ENCODE measurements at regions not wholly inside any gene's neighbourhood (a gene's known extent, or its start where the extent isn't known, plus 50 kb on each side); places are given as distances from the start of the nearest gene placed in this dataset.

DNA sequence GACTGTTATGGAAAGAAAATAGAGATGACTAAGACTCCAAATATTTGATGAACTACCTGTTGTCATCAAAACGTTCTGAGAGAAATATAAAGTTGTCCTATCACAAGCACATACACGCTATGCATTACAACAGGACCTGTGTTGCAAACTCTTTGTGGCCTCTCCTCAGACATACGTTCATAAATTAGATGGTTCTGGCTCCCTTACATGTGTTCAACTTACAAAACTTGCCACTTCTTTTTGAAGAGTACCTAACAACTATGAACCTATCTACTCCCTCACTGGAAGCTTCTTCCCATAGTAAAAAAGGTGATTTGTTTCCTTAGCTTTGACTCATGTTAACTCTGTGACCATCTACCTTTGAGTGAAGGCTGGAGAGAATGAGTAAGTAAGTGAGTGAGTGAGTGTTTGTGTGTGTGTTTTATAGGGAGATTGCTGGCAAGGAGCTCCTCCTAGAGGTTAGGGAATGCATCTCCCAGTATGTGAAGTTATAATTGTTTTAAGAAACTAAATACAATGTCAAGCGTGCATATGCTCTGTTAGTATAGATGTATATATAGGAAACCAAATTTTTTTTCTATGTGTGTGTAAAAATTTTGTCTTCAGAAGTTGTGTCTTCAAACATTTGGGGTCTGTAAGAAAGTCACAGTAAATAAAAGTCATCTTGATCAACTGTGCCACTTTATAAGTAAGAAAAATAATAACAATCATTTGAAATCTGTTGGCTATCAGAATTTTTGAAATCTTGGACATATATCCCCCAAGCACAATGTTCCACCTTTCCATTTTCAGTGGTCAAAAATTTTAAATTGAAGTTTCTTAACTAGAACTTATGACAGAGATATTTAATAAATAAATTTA is 1211.1 kb upstream of the GJE1 start (continued):
- TF ChIP-seq, protein P1, sequence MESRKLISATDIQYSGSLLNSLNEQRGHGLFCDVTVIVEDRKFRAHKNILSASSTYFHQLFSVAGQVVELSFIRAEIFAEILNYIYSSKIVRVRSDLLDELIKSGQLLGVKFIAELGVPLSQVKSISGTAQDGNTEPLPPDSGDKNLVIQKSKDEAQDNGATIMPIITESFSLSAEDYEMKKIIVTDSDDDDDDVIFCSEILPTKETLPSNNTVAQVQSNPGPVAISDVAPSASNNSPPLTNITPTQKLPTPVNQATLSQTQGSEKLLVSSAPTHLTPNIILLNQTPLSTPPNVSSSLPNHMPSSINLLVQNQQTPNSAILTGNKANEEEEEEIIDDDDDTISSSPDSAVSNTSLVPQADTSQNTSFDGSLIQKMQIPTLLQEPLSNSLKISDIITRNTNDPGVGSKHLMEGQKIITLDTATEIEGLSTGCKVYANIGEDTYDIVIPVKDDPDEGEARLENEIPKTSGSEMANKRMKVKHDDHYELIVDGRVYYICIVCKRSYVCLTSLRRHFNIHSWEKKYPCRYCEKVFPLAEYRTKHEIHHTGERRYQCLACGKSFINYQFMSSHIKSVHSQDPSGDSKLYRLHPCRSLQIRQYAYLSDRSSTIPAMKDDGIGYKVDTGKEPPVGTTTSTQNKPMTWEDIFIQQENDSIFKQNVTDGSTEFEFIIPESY (CRISPR knock-in tag; IDR thresholded peaks at IDR 0.05), result no peak
- TF ChIP-seq, protein P2, sequence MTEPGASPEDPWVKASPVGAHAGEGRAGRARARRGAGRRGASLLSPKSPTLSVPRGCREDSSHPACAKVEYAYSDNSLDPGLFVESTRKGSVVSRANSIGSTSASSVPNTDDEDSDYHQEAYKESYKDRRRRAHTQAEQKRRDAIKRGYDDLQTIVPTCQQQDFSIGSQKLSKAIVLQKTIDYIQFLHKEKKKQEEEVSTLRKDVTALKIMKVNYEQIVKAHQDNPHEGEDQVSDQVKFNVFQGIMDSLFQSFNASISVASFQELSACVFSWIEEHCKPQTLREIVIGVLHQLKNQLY (CRISPR knock-in tag; conservative IDR thresholded peaks at IDR 0.05), result no peak
- TF ChIP-seq, protein P3, sequence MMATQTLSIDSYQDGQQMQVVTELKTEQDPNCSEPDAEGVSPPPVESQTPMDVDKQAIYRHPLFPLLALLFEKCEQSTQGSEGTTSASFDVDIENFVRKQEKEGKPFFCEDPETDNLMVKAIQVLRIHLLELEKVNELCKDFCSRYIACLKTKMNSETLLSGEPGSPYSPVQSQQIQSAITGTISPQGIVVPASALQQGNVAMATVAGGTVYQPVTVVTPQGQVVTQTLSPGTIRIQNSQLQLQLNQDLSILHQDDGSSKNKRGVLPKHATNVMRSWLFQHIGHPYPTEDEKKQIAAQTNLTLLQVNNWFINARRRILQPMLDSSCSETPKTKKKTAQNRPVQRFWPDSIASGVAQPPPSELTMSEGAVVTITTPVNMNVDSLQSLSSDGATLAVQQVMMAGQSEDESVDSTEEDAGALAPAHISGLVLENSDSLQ (IDR thresholded peaks at IDR 0.05), result peak; percentile 42; the same call in 1 of the 2 replicates
- no peak for TF ChIP-seq TCF7 (IDR thresholded peaks at IDR 0.05; ENCODE audit: borderline replicate concordance)
- no peak for TF ChIP-seq RBM15 (IDR thresholded peaks at IDR 0.05; ENCODE audit: insufficient read depth, low read length)
- TF ChIP-seq, protein P4, sequence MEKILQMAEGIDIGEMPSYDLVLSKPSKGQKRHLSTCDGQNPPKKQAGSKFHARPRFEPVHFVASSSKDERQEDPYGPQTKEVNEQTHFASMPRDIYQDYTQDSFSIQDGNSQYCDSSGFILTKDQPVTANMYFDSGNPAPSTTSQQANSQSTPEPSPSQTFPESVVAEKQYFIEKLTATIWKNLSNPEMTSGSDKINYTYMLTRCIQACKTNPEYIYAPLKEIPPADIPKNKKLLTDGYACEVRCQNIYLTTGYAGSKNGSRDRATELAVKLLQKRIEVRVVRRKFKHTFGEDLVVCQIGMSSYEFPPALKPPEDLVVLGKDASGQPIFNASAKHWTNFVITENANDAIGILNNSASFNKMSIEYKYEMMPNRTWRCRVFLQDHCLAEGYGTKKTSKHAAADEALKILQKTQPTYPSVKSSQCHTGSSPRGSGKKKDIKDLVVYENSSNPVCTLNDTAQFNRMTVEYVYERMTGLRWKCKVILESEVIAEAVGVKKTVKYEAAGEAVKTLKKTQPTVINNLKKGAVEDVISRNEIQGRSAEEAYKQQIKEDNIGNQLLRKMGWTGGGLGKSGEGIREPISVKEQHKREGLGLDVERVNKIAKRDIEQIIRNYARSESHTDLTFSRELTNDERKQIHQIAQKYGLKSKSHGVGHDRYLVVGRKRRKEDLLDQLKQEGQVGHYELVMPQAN (IDR thresholded peaks at IDR 0.05; ENCODE audit: borderline replicate concordance), result no peak
- no peak for TF ChIP-seq STAT5A (IDR thresholded peaks at IDR 0.05; ENCODE audit: borderline replicate concordance, low read length)
- no peak for TF ChIP-seq MAFG (tag; conservative IDR thresholded peaks at IDR 0.05)
- TF ChIP-seq, protein P5, sequence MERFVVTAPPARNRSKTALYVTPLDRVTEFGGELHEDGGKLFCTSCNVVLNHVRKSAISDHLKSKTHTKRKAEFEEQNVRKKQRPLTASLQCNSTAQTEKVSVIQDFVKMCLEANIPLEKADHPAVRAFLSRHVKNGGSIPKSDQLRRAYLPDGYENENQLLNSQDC (CRISPR knock-in tag; IDR thresholded peaks at IDR 0.05), result no peak
- no peak for TF ChIP-seq ZNF212 (CRISPR knock-in tag; IDR thresholded peaks at IDR 0.05)
- TF ChIP-seq RAD21 (CRISPR knock-in tag; conservative IDR thresholded peaks at IDR 0.05 in 1 of 2, IDR thresholded peaks at IDR 0.05 in 1 of 2), result peak; percentile 78 to 95
- no peak for TF ChIP-seq KHSRP (IDR thresholded peaks at IDR 0.05)
- no peak for TF ChIP-seq MYNN (IDR thresholded peaks at IDR 0.05)
- no peak for TF ChIP-seq MYNN (CRISPR knock-in tag; IDR thresholded peaks at IDR 0.05)
- TF ChIP-seq ZNF717 (CRISPR knock-in tag; IDR thresholded peaks at IDR 0.05), result no peak
- TF ChIP-seq ZFP30 (CRISPR knock-in tag; IDR thresholded peaks at IDR 0.05; ENCODE audit: borderline replicate concordance), result no peak
- no peak for TF ChIP-seq ZNF695 (CRISPR knock-in tag; IDR thresholded peaks at IDR 0.05)
- no peak for TF ChIP-seq SMARCB1 (IDR thresholded peaks at IDR 0.05; ENCODE audit: insufficient read length, low read depth)
- no peak for TF ChIP-seq TGIF2 (CRISPR knock-in tag; IDR thresholded peaks at IDR 0.05)
- TF ChIP-seq RBBP5 (IDR thresholded peaks at IDR 0.05; ENCODE audit: borderline replicate concordance, insufficient read depth, low read length, poor library complexity, severe bottlenecking), result no peak
- no peak for TF ChIP-seq ZNF232 (CRISPR knock-in tag; IDR thresholded peaks at IDR 0.05)
- TF ChIP-seq RHOXF2B (CRISPR knock-in tag; conservative IDR thresholded peaks at IDR 0.05), result no peak
- TF ChIP-seq ZNF76 (CRISPR knock-in tag; IDR thresholded peaks at IDR 0.05; ENCODE audit: borderline replicate concordance), result no peak
- no peak for TF ChIP-seq ZBED1 (IDR thresholded peaks at IDR 0.05)

Data from K562 (cell line).